ENCODE measurements at regions not wholly inside any gene's neighbourhood (a gene's known extent, or its start where the extent isn't known, plus 50 kb on each side); places are given as distances from the start of the nearest gene placed in this dataset.

DNA sequence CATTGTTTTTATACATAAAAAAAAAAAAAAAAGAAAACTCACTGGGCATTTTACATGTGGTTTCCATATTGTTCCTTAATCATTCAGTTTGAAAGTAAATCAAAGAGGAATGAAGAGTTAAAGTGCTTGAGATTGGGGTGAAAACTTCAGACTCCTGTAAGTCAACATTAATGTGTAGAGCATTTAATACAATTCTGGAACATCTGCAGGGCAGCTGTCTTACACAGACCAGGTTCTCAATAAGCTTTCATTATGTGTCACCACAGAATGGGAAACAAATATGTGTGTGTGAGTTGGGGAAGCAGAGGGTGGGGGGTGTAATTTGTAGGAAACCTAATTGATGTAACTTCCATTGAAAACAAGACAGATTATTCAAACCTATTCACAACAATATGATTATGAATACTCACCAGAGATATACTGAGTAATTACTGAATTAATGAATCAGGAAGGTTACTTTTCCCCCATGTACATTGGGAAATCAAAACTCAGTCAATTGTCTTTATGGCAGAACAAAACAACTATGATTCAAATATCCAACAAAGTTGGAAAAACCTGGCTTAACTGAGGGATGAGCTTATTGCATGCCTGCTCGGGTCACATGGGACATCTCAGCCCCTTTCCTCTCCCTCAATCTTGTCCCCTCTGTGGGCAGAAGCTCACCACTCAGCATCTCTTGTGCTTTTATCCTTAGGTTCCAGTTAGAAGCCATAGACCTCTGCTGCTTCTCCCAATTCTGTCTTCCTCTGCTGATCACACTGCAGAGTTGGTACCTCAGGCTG lies 281.2 kb upstream of the THBS1 start:
- Mint-ChIP-seq H3K4me1 (no peaks in the 10 kb centered on the region), H3K27ac (no peak overlapping the region), H3K4me3 (no peak overlapping the region), H3K36me3 (ENCODE audit: low read depth) (no peaks in the 10 kb centered on the region), H3K9me3 (peaks cover 1% of the 10 kb centered on the region), H3K27me3 (ENCODE audit: low read depth) (peaks cover 4% of the 10 kb centered on the region)
- TF ChIP-seq, protein P1, sequence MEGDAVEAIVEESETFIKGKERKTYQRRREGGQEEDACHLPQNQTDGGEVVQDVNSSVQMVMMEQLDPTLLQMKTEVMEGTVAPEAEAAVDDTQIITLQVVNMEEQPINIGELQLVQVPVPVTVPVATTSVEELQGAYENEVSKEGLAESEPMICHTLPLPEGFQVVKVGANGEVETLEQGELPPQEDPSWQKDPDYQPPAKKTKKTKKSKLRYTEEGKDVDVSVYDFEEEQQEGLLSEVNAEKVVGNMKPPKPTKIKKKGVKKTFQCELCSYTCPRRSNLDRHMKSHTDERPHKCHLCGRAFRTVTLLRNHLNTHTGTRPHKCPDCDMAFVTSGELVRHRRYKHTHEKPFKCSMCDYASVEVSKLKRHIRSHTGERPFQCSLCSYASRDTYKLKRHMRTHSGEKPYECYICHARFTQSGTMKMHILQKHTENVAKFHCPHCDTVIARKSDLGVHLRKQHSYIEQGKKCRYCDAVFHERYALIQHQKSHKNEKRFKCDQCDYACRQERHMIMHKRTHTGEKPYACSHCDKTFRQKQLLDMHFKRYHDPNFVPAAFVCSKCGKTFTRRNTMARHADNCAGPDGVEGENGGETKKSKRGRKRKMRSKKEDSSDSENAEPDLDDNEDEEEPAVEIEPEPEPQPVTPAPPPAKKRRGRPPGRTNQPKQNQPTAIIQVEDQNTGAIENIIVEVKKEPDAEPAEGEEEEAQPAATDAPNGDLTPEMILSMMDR (IDR thresholded peaks at IDR 0.05; ENCODE audit: unreplicated experiment in 3 of 3) = no peak

DNA sequence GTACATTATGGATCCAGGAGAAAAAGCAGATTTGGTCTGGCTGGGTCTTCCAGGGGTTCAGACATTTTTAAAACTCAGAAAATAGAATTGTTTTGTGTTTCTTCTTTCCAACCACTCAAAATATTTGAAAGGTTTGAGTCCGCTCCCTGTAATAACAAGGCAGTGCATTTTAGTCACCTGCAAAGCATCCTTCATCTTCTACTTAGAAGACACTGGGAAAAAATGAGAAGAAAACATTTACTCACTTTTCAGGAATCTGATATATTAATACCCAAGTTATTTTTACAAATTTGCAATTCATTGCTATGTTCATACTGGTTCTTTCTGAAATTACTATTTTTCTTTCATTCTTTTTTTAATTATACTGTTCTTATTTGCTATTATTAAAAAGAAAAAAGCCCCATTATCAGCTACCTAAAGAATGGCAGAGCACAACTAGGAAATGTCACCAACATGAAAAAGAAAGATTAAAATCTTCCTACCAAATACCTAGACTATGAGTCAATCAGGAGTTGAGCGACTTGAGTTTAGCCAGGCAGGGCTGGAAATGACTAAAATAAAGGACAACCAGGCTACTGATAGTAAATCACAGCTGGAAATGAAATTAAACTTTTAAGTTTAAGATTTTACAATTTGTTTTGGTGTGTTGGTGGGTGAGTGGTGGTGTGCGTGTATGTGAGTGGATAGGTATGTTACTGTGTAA lies 280.3 kb upstream of the THBS1 start:
- no peaks in the 10 kb centered on the region for H3K9me3 Mint-ChIP-seq
- no peak overlapping the region for H3K4me3 Mint-ChIP-seq
- H3K4me1 Mint-ChIP-seq = no peaks in the 10 kb centered on the region
- H3K27me3 Mint-ChIP-seq (ENCODE audit: low read depth) = peaks cover 4% of the 10 kb centered on the region
- H3K36me3 Mint-ChIP-seq (ENCODE audit: low read depth) = no peaks in the 10 kb centered on the region
- TF ChIP-seq, protein P1 (IDR thresholded peaks at IDR 0.05; ENCODE audit: unreplicated experiment in 3 of 3) = no peak
- H3K27ac Mint-ChIP-seq = peak overlapping the region in 2 of 3 experiments; percentile 3 to 80

DNA sequence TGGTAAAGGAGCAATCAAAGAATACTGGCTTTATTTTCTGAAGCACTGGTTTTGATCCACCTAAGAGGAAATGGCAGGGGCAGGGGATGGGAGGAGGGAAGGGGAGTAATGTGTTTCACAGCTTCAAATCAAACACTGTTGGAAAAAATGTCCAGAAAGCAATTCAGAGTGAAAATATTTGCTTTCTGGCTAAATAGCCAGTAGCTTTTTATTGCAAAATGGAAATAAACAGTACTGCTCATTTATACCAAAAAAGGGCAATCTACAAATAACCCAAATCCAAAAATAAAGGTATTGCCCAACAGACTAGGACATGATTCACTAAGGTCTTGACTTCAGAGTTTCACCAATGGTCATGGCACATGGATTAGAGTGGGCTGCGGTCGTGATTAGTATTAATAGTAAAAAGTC lies 279.3 kb upstream of the THBS1 start:
- Mint-ChIP-seq H3K4me1 (no peaks in the 10 kb centered on the region), H3K4me3 (no peak overlapping the region), H3K36me3 (ENCODE audit: low read depth) (no peaks in the 10 kb centered on the region), H3K27me3 (ENCODE audit: low read depth) (peaks cover 4% of the 10 kb centered on the region), H3K9me3 (no peaks in the 10 kb centered on the region), H3K27ac (no peak overlapping the region)
- TF ChIP-seq, protein P1 (IDR thresholded peaks at IDR 0.05; ENCODE audit: unreplicated experiment in 3 of 3) = no peak

DNA sequence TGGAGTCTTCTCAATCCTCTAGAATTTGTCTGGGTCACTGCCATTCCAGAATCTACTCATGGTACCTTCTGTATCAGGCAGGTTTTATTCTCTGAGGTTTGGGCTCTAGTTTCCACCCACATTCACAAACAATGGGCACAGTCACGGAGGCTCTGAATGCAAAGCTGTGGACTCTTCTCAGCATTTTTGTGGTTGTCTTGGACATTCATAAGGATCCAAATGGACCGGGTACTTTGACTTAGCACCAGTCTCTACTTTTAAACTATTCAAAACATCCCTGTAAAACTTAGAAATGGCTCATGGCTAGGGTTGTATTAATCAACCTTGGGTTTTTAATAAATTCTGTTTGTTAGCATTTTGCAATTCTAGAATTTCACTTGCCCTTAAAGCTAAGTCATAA lies 277.9 kb upstream of the THBS1 start:
- peaks cover 8% of the 10 kb centered on the region for H3K9me3 Mint-ChIP-seq
- H3K27ac Mint-ChIP-seq = no peak overlapping the region
- H3K27me3 Mint-ChIP-seq (ENCODE audit: low read depth) = peaks cover 4% of the 10 kb centered on the region
- no peaks in the 10 kb centered on the region for H3K36me3 Mint-ChIP-seq (ENCODE audit: low read depth)
- no peak overlapping the region for H3K4me3 Mint-ChIP-seq
- TF ChIP-seq, protein P1 (IDR thresholded peaks at IDR 0.05; ENCODE audit: unreplicated experiment in 3 of 3) = no peak
- H3K4me1 Mint-ChIP-seq = no peaks in the 10 kb centered on the region

DNA sequence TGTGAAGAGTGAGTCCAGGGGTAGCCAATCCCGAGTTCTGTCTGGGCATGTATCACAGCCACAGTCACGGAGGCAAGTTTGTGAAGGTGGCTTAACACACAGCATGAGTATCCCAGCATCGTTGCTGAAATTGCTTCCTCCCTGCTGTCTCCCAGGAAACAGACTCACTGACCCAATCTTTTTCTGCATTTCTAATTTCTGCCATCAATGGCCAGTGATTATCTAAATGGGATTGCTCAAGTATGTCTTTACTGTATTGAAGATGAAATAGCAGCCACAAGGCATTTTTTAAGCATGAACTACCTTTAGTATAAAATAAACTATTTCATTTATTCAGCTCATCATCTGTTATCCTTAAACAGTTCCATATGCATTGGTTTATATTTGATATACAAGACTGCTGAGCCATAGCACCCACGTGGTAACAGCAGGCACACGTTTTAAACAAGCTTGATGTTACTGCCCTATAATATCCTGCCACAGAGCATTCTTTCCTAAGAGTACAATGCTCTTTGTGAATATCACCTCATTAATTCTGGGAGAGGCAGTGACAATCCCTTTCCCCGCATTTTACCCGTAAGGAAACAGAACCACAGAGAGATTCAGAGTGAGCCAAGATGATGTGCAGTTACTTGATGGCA lies 276.6 kb upstream of the THBS1 start:
- H3K36me3 Mint-ChIP-seq (ENCODE audit: low read depth) = no peaks in the 10 kb centered on the region
- H3K4me1 Mint-ChIP-seq = no peaks in the 10 kb centered on the region
- peaks cover 4% of the 10 kb centered on the region for H3K27me3 Mint-ChIP-seq (ENCODE audit: low read depth)
- no peak overlapping the region for H3K27ac Mint-ChIP-seq
- H3K4me3 Mint-ChIP-seq = no peak overlapping the region
- peaks cover 8% of the 10 kb centered on the region for H3K9me3 Mint-ChIP-seq
- TF ChIP-seq, protein P1 (IDR thresholded peaks at IDR 0.05; ENCODE audit: unreplicated experiment in 3 of 3) = no peak
